ENCODE measurements at regions not wholly inside any gene's neighbourhood (a gene's known extent, or its start where the extent isn't known, plus 50 kb on each side); places are given as distances from the start of the nearest gene placed in this dataset.

DNA sequence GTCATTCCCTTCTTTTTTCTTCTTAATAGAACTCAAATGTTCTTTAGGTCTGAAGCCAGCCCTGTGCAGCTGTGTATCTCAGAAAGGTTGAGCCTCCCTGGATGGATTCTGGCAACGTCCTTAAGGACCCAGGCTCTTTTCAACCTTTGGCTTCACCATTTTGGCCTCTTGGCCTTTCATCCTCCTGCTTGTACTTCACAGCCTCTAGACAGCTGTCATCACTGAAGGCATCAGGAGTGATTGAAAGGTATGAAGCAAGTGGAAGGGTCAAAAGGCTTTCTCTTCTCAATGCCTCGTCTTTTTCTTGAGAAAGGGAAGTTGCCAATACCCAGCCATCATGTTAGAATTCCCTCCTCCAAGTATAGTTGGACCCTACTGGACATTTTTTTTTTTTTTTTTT, 81.2 kb upstream of the RANBP3L start:
- Mint-ChIP-seq H3K27me3 (ENCODE audit: insufficient read depth) (peaks cover 82% of the 10 kb centered on the region), H3K36me3 (ENCODE audit: low read depth) (no peaks in the 10 kb centered on the region), H3K4me1 (peaks cover 22% of the 10 kb centered on the region), H3K4me3 (no peak overlapping the region), H3K27ac (no peak overlapping the region), H3K9me3 (no peaks in the 10 kb centered on the region)
- Histone ChIP-seq H3K9ac (ENCODE audit: extremely low read depth, low read length, poor library complexity, severe bottlenecking) (no peak overlapping the region), H3K4me3 (ENCODE audit: low read length) (no peak overlapping the region), H3K27me3 (ENCODE audit: control insufficient read depth, insufficient read depth, low read length, poor library complexity, severe bottlenecking) (peaks cover 62% of the 10 kb centered on the region), H3K36me3 (ENCODE audit: control insufficient read depth, insufficient read depth, low read length) (no peaks in the 10 kb centered on the region), H3K27ac (ENCODE audit: low read depth, low read length) (no peak overlapping the region), H3K9me3 (ENCODE audit: control insufficient read depth, low read length) (no peaks in the 10 kb centered on the region), H3K4me1 (ENCODE audit: control insufficient read depth, insufficient read depth, low read length) (no peaks in the 10 kb centered on the region)
- DNase-seq: no peak
- WGBS, 2 experiments (ENCODE audit: insufficient coverage in 1 of 2, insufficient read length in 1 of 2): 91% methylated on average over 2 of the region's 2 CpGs; no CpG with 5 or more reads in 1 of the 2 experiments
- TF ChIP-seq, protein P1, sequence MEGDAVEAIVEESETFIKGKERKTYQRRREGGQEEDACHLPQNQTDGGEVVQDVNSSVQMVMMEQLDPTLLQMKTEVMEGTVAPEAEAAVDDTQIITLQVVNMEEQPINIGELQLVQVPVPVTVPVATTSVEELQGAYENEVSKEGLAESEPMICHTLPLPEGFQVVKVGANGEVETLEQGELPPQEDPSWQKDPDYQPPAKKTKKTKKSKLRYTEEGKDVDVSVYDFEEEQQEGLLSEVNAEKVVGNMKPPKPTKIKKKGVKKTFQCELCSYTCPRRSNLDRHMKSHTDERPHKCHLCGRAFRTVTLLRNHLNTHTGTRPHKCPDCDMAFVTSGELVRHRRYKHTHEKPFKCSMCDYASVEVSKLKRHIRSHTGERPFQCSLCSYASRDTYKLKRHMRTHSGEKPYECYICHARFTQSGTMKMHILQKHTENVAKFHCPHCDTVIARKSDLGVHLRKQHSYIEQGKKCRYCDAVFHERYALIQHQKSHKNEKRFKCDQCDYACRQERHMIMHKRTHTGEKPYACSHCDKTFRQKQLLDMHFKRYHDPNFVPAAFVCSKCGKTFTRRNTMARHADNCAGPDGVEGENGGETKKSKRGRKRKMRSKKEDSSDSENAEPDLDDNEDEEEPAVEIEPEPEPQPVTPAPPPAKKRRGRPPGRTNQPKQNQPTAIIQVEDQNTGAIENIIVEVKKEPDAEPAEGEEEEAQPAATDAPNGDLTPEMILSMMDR (conservative IDR thresholded peaks at IDR 0.05): no peak

DNA sequence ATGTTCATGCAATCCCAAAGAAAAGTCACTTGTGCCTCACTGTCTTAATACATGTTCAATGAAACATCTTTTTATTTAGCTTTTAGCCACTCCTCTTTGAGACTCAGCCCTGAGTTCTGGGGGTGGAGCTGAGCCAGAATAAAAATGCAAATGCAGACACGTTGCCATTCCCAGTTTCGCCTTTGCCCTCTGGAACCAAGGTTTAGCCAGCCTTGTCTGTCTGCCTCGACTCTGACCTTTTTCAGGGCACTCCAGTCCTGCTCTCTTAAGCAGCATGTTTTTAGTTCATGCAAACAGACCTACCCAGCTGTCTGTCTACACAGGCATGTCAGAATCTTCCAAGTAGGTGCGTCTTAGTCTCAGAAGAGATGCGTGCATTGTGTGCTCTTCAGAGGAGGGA, 82.2 kb upstream of the RANBP3L start:
- H3K4me3 Mint-ChIP-seq: no peak overlapping the region
- TF ChIP-seq, protein P1 (conservative IDR thresholded peaks at IDR 0.05): no peak

DNA sequence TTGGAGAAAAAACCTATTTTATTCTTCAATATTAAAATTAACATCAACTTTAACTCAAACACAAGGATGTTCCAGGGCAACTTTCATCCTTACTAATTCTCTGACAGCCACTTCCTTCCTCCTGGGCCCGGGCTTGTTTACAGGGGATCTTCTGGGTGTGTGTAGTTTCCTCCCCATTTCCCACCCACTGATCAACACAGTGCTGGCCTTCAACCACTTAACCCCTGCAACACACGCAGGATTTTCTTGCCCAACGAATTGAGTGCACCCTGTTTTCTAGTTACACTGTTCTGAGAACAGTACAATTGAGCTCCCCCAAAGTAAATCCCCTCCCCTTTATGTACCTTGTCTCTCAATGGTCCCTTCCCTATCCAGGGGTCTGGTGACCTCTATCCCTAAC, 83.1 kb upstream of the RANBP3L start:
- H3K36me3 Mint-ChIP-seq (ENCODE audit: low read depth): no peaks in the 10 kb centered on the region
- H3K4me3 ChIP-seq (ENCODE audit: low read length): no peak overlapping the region
- no peaks in the 10 kb centered on the region for H3K9me3 ChIP-seq (ENCODE audit: control insufficient read depth, low read length)
- H3K27me3 ChIP-seq (ENCODE audit: control insufficient read depth, insufficient read depth, low read length, poor library complexity, severe bottlenecking): peaks cover 43% of the 10 kb centered on the region
- no peak overlapping the region for H3K27ac ChIP-seq (ENCODE audit: low read depth, low read length)
- H3K27ac Mint-ChIP-seq: no peak overlapping the region
- no peak overlapping the region for H3K4me3 Mint-ChIP-seq
- TF ChIP-seq, protein P1 (conservative IDR thresholded peaks at IDR 0.05): no peak
- H3K9me3 Mint-ChIP-seq: no peaks in the 10 kb centered on the region
- no peaks in the 10 kb centered on the region for H3K36me3 ChIP-seq (ENCODE audit: control insufficient read depth, insufficient read depth, low read length)
- WGBS, 2 experiments (ENCODE audit: insufficient coverage in 1 of 2, insufficient read length in 1 of 2): 79 to 81% methylated on average over 2 to 3 of the region's 3 CpGs
- peaks cover 14% of the 10 kb centered on the region for H3K4me1 Mint-ChIP-seq
- H3K27me3 Mint-ChIP-seq (ENCODE audit: insufficient read depth): peaks cover 63% of the 10 kb centered on the region
- H3K4me1 ChIP-seq (ENCODE audit: control insufficient read depth, insufficient read depth, low read length): no peaks in the 10 kb centered on the region
- no peak for DNase-seq
- no peak overlapping the region for H3K9ac ChIP-seq (ENCODE audit: extremely low read depth, low read length, poor library complexity, severe bottlenecking)

More for the DNA sequence above, 82.2 kb upstream of the RANBP3L start:
- DNase-seq: no peak
- H3K9ac ChIP-seq (ENCODE audit: extremely low read depth, low read length, poor library complexity, severe bottlenecking): no peak overlapping the region
- Mint-ChIP-seq H3K27ac (no peak overlapping the region), H3K36me3 (ENCODE audit: low read depth) (no peaks in the 10 kb centered on the region), H3K4me1 (peaks cover 15% of the 10 kb centered on the region), H3K9me3 (no peaks in the 10 kb centered on the region), H3K27me3 (ENCODE audit: insufficient read depth) (peaks cover 72% of the 10 kb centered on the region)
- H3K4me1 ChIP-seq (ENCODE audit: control insufficient read depth, insufficient read depth, low read length): no peaks in the 10 kb centered on the region
- WGBS, 2 experiments (ENCODE audit: insufficient coverage in 1 of 2, insufficient read length in 1 of 2): 88 to 89% methylated on average over 5 of the region's 5 CpGs
- no peak overlapping the region for H3K4me3 ChIP-seq (ENCODE audit: low read length)
- H3K9me3 ChIP-seq (ENCODE audit: control insufficient read depth, low read length): no peaks in the 10 kb centered on the region
- no peak overlapping the region for H3K27ac ChIP-seq (ENCODE audit: low read depth, low read length)
- H3K36me3 ChIP-seq (ENCODE audit: control insufficient read depth, insufficient read depth, low read length): no peaks in the 10 kb centered on the region
- H3K27me3 ChIP-seq (ENCODE audit: control insufficient read depth, insufficient read depth, low read length, poor library complexity, severe bottlenecking): peaks cover 52% of the 10 kb centered on the region
